Stimulated activated CD4-positive, alpha-beta T cell treated with anti-CD3 and anti-CD28 coated beads, TNF-alpha, amount 100 ng/mL, for 24 hours (primary cell): ENCODE measurements at regions not wholly inside any gene's neighbourhood (a gene's known extent, or its start where the extent isn't known, plus 50 kb on each side); places are given as distances from the start of the nearest gene placed in this dataset.

Experiments used
- DNase-seq, 3 experiments: peaks; one replicate each; pipeline ENCODE4 v3.0.0-alpha.2; 2020; ENCODE audit warnings: low read depth in 3 of 3

GRCh38 chr12:123077298-123078119 is 73.4 kb downstream of the PITPNM2 start:
- DNase-seq = no peak

DNA sequence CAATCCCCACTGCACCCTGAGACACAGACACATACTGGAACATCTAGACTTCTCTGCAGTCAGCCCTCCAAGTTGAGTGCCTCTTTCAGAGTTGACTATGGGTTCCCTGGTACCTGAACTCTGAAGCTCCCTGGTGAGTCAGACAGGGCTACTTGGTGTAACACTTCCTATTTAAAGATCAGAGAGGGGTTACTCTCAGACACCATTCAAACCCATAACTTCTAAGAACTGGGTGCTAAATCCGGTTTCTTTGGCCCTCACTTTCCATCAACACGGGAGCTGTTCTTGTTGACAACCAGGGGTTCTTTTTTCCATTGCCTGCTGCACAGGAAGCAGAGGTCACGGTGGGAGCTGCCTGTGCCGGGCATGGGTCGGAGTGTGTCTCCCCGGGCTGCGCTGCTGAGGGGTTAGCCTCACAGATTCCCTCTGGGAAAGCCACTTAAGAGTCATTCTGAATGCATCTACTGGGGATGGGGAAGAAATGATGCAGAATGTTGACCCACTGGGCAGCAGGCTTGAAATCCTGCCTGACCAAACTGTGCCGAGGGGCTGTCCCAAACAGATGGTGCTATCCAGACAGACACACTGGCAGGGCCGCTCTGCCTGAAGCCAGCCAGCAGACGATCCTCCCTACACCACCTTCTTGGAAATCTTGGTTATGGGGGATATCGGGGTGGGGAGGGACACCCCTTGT is 74.1 kb downstream of the PITPNM2 start:
- peak; percentile 28 to 47 (median 35) for DNase-seq

- DNase-seq = peak; percentile 53 to 75 (median 56)
Observed at GRCh38 chr12:123075646-123076171, 75.2 kb downstream of the PITPNM2 start.

DNA sequence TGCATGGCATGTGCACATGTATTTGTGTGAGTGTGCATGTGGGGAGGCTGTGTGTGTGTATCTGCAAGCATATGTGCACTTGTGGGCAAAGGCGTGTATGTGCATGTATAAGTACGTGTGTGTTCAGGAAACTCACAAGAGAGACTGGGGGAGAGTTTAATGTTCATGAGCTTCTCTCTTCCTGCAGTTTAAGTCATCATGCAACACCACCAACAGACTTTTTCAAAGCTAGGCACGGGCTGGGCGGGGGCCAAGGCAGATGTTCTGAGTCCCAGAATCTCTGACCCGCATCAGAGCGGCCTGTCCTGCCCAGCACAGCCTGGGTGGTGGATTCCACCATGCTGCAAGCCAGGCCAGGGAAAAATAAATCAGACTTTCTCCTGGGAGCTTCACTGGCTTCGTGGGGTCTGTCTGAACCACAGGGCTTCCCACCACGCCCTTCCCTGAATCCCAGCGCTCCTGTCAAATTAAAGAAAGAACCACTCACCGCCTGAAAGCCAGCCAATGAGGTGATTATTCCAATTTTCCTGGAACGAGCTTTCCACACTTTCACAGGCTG is 75.7 kb downstream of the PITPNM2 start:
- no peak for DNase-seq

GRCh38 chr12:123073962-123074801 is 76.7 kb downstream of the PITPNM2 start:
- DNase-seq = no peak

- DNase-seq = no peak
Observed at GRCh38 chr12:123073292-123073691, 77.6 kb downstream of the PITPNM2 start.

- DNase-seq = no peak
Observed at GRCh38 chr12:123071857-123072256, 79.0 kb downstream of the PITPNM2 start.

DNA sequence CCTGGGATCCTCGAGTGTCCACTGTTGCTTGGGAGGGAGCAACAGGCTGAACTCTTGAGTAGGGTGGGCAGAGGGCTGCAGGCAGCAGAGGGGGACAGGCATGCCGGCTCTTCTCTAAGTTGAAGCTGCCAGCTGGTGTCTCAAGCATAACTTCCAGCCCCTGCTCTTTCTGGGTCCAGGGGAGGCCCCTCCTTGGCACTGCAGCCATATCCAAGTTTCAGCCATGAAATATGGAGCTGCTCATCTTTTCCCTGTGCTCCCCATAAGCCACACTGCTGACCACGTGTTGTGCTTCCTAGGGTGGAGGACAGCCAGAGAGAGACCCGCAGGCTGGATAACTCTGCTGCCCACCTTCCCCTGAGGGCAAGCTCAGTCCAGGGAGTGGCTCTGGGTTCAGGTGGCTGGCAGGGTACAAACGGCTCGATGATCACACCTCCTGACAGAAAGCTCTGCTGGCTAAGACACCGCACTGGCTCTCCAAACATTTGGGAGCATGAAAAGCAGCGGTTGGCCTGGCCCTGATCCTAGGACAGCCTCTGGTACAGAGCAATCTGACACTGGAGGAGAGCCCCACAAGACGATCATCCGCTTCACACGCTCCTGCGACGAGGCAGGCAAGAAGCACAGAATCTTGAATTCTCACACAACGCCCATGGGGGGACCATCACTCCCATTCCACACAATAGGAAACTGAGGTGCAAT is 79.6 kb downstream of the PITPNM2 start:
- DNase-seq = no peak

GRCh38 chr12:123070267-123071081 is 80.4 kb downstream of the PITPNM2 start:
- DNase-seq = no peak

GRCh38 chr12:123069436-123070266 is 81.2 kb downstream of the PITPNM2 start:
- DNase-seq = no peak

DNA sequence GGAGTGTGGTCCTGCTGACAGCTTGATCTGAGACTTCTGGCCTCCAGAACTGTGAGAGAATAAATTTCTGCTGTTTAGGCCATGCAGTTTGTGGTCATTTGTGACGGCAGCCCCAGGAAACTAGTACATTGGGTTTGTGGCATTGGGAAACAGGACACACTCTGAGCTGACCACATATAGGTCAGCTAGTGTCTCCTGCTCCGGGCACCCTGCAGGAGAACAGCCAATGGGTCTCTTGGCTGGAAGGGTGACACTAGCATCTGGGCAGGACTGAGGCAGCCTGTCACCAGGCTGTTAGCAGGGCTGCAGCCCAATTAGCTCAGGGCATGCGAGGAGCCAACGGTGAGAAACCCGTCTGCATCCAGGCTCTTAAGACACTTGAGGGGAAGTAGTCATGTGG is 83.2 kb downstream of the PITPNM2 start:
- no peak for DNase-seq

- DNase-seq = no peak
Observed at GRCh38 chr12:123066384-123066710, 84.5 kb downstream of the PITPNM2 start.

- DNase-seq = no peak
Observed at GRCh38 chr12:123065676-123066383, 85.1 kb downstream of the PITPNM2 start.

DNA sequence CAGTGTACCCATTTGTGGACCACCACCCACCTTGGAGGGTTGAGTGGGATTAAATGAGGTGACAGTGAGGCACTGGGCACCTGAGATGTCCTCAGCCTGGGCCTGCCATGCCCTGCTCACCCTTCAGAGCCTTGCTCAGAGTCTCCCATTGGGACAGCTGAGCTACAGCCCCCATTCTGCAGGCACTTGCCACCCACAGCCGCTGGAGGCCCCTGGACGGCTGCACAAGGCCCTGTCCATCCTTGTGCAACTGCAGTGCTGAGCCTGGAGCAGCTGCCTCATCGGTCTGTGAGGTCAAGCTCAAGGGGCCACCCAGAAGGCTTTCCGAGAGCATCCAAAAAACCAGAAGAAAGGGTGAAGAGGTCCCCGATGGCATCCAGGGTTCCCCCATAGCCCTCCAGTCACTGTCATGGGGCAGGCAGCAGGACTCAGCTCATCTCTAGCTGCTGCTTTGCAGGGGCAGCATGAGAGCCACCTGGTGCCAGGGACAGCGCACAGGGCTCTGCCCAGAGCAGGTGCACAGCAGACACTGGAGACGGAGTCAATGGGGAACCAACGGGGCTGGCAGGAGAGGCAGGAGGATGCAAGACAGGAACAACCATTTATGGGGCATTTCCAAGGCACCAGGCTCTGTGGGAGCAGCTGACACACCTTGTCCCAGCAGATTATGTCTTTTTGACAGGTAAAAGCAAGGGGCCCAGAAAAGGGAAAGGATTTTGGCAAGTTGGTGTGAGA is 84.6 kb downstream of the ARL6IP4 start:
- DNase-seq = no peak

- no peak for DNase-seq
Observed at GRCh38 chr12:123064366-123064765, 83.9 kb downstream of the ARL6IP4 start.

DNA sequence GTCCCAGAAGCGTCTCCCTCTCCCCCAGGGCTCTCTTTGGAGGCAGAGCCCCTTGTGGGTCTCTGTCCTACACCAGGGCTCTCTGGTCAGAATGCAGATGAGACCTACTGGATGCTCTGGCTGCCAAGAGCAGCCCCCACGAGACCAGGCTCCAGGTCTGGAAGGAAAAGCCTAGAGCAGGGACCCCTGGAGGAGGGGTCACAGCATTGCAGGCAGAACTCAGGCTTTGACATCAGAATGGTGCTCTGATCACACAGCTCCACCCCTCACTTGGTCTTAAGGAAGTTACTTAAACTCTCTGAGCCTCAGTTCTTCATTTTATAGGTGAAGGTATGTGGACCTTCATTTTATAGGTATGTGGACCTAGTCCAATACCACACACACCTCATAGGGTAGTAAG is 83.1 kb downstream of the ARL6IP4 start:
- no peak for DNase-seq

DNA sequence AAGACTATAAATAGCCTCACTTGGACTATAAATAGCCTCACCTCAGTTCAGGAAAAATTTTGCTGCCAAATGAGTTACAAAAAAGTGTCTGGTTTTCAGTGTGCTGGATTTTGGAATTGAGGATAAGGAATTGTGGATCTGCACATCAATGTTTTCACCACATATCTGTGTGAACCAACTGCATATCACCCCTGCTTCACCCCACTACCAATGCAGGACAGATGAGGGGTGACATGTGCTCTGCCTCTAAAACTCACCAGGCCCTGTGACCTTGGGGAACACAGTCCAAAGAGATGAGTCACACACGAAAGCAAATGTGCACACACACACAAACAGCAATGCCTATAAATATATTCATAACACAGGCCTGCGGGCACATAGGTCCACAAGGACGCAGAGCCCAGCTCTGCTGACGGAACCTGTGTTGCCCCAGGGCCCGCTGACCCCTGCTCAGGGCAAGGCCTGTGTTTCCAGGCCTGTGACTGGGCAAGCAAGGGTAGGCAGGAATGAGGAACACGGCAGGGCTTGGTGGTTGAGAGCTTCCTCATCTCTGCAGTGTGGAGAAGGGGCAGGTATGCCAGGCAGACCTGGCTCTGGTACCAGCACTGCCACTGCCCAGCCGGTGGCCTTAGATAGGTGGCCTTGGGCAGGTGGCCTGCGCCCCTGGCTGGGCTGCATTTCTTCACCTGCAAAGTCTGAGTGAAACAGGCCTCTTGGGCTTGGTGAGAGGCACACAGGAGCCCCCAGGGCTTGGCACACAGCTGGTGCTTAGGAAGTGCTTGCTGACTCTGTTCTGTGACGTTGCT is 82.4 kb downstream of the ARL6IP4 start:
- no peak for DNase-seq
